Large intestine (tissue), 3 donors: ENCODE measurements at regions not wholly inside any gene's neighbourhood (a gene's known extent, or its start where the extent isn't known, plus 50 kb on each side); places are given as distances from the start of the nearest gene placed in this dataset.
"Not testable (repeated sequence)": the region's sequence is repeated elsewhere in the genome, so short reads cannot be mapped to it uniquely, and the experiment has no call there.

ENCODE experiments used
- DNase-seq, 2 donors: peaks; one replicate each; pipeline versions ENCODE4 v3.0.0 to v3.0.0-alpha.2; 2013
- H3K27ac ChIP-seq: one replicate; pipeline ENCODE4 v1.5.1; 2013; ENCODE audit warnings: low read length
- H3K27me3 ChIP-seq: 2 replicates; pipeline ENCODE4 v1.6.1; 2013; ENCODE audit warnings: low read length; ENCODE audit not compliant: control insufficient read depth, insufficient read depth
- H3K36me3 ChIP-seq: 2 replicates; pipeline ENCODE4 v1.6.1; 2013; ENCODE audit warnings: low read length; ENCODE audit not compliant: control insufficient read depth, insufficient read depth
- H3K4me1 ChIP-seq: one replicate; pipeline ENCODE4 v1.6.1; 2013; ENCODE audit warnings: low read length; ENCODE audit not compliant: control insufficient read depth, insufficient read depth
- H3K4me3 ChIP-seq: one replicate; pipeline ENCODE4 v1.5.1; 2013; ENCODE audit warnings: low read length
- H3K9me3 ChIP-seq: one replicate; pipeline ENCODE4 v1.6.1; 2013; ENCODE audit warnings: mild to moderate bottlenecking, low read depth, low read length, moderate library complexity; ENCODE audit not compliant: control insufficient read depth
- WGBS: methylation state at CpG from one replicate; pipeline ENCODE4 v1.1.5; 2013; ENCODE audit warnings: low lambda C conversion rate; ENCODE audit not compliant: insufficient coverage; 5-methylcytosine and 5-hydroxymethylcytosine counted together

DNA sequence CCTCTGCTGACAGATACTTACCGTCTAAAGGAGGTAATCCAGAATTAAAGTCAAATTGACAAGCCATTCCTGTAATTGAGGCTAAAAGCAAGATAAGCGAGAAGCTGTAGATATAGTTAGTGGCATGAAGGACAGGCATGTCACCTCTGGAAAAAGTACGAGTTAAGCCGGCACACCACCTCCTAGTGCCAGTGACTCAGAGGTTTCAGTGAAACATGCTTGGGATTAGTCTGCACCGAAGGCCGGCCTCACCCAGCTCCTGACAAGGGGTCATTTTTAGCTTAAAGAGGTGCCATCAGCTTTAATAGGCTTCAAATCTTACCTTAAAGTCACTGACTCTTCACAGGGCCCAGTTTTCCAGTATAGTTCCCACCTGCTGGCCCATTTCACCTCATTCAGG, 838.0 kb downstream of the UQCRFS1 start:
- WGBS = no CpG with 5 or more reads among the region's 6 CpGs
- no peak for DNase-seq
- no peak overlapping the region for H3K4me3 ChIP-seq
- no peaks in the 10 kb centered on the region for H3K4me1 ChIP-seq
- no peaks in the 10 kb centered on the region for H3K36me3 ChIP-seq
- no peaks in the 10 kb centered on the region for H3K27me3 ChIP-seq
- H3K9me3 ChIP-seq = no peaks in the 10 kb centered on the region
- H3K27ac ChIP-seq = no peak overlapping the region

DNA sequence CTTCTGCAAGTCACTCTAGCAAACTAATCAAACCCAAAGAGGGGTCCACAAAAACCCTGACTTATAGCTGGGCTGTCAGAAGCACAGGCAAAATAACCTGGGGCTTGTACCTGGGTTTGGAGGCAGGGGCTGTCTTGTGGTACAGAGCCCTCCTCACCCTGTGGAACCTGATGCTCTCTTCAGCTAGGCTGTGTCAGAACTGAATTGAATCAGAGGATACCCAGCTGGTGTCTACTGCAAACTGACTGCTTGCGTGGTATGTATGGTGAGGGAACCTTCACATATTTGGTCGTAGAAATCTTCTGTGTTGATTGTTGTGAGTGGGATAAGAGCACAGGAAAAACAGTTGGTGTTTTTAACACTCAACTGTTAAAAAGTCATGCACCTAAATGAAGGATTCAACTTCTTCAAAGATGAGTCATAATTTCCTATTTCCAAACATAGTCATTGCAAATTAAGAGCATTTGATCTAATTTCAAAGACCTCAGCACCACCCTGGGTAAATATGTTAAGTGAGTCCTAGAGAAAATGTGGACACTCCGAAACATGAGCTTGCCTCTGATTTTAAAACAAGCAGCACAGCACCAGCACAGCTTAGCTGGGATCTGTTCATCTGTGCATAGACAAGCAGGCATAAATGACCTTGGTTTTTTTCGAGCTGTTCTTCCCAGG, 840.2 kb downstream of the UQCRFS1 start:
- DNase-seq = no peak
- WGBS = 33% methylated on average over 1 of the region's 4 CpGs

DNA sequence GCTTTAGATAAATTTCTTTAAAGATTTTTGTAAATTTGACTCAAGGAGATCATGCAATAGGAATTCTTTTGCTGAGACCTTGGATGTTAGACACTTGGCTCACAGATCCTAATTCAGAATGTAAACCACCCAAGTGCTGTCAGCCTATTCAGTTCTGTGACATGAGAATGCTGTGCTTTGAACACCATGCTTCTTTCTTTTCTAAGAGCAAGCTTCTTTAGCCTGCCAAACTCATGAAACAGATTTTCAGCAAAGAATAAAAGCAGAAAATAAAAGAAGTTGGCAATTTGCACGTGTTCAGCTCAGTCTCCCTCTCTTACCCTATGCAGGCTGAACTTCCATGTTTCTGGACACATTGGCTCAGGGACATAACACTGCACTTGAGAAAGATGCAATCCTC, 845.8 kb downstream of the UQCRFS1 start:
- no CpG with 5 or more reads among the region's 1 CpG for WGBS
- no peak for DNase-seq
- H3K27me3 ChIP-seq = no peaks in the 10 kb centered on the region

More for the DNA sequence above, 840.2 kb downstream of the UQCRFS1 start:
- H3K4me3 ChIP-seq = no peak overlapping the region
- no peaks in the 10 kb centered on the region for H3K27me3 ChIP-seq
- no peak overlapping the region for H3K27ac ChIP-seq
- H3K9me3 ChIP-seq = no peaks in the 10 kb centered on the region
- H3K4me1 ChIP-seq = no peaks in the 10 kb centered on the region
- H3K36me3 ChIP-seq = no peaks in the 10 kb centered on the region

DNA sequence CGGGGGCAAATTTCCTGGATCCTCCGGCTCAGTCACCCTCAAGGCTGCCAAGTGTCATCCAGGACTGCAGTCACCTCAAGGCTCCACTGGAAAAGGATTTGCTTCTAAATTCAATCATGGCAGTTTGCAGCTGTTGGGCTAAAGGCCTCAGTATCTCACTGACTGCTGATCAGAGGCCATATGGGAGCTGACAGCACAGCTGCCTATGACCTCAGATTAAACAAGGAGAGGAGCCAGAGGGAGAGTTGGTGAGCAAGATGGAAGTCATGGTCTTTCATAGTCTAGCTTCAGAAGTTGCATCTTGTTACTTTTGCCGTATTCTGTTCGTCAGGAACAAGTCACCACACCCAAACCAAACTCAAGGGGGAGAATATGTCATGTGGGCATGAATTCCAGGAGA, 849.7 kb downstream of the UQCRFS1 start:
- Histone ChIP-seq H3K27ac (no peak overlapping the region), H3K4me3 (no peak overlapping the region), H3K9me3 (no peaks in the 10 kb centered on the region), H3K27me3 (no peaks in the 10 kb centered on the region), H3K4me1 (no peaks in the 10 kb centered on the region), H3K36me3 (no peaks in the 10 kb centered on the region)
- no peak for DNase-seq
- WGBS = no CpG with 5 or more reads among the region's 4 CpGs

More for the DNA sequence above, 845.8 kb downstream of the UQCRFS1 start:
- Histone ChIP-seq H3K4me1 (no peaks in the 10 kb centered on the region), H3K4me3 (no peak overlapping the region), H3K9me3 (no peaks in the 10 kb centered on the region), H3K36me3 (no peaks in the 10 kb centered on the region), H3K27ac (no peak overlapping the region)

DNA sequence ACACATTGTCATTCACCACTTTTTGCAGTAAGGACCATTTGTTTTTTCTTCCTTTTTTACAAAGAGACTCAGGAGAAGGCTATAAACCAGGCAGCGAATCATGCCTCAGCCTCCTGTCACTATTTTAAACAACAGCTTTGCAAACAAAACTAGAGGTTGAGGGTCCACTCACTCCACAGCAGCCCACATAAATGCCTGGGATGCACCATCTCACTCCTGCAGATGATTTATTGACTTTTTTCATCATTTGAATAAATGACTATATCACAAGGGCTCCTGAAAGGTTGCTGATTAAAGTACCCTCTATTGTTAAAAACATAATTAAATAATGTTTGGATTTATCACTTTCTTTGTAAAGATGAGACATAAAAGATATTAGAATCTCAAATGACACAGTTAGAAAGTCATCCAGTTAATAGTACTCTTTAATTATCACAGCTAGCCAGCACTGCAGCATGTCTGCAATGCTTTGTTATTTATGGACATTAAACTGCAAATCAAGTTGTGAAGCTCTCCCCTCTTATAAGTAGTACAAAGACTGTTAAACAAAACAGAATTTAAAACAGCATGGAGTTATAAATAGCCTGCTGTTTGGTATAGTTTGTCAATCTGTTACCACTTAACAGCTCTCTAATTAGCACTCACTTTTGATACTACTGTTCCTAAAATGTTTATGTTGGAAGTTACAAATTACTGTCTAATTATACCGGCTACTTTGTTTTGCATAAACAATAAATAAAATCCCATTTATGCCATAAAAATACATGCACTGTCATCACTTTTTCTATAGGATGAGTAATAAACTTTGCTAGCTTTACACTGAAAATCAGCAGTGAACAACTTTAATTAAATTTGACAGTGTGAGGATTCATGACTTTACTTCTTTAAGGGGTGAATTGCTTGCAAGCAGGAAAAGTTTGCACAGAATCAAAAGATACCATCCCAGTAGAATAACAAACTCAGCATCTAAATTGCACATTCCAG, 853.2 kb downstream of the UQCRFS1 start:
- WGBS = no CpG with 5 or more reads among the region's 2 CpGs
- Histone ChIP-seq H3K27me3 (no peaks in the 10 kb centered on the region), H3K9me3 (no peaks in the 10 kb centered on the region), H3K27ac (no peak overlapping the region), H3K36me3 (no peaks in the 10 kb centered on the region), H3K4me1 (no peaks in the 10 kb centered on the region), H3K4me3 (no peak overlapping the region)
- no peak for DNase-seq

DNA sequence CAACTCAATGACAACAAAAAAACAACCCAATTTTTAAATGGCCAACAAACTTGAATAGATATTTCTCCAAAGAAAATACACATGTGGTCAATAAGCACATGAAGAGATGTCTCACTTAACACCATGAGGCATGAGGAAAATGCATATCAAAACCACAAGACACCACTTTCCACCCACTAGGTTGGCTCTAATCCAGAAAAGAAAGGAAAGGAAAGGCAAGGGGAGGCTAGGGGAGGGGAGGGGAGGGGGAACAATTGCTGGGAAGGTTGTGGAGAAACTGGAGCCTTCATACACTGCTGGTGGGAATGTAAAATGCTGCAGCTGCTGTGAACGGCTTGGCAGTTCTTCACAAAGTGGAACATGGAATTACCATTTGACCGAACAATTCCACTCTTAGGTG, 854.3 kb downstream of the UQCRFS1 start:
- H3K4me3 ChIP-seq = no peak overlapping the region
- H3K4me1 ChIP-seq = no peaks in the 10 kb centered on the region
- WGBS = 80% methylated on average over 2 of the region's 2 CpGs

DNA sequence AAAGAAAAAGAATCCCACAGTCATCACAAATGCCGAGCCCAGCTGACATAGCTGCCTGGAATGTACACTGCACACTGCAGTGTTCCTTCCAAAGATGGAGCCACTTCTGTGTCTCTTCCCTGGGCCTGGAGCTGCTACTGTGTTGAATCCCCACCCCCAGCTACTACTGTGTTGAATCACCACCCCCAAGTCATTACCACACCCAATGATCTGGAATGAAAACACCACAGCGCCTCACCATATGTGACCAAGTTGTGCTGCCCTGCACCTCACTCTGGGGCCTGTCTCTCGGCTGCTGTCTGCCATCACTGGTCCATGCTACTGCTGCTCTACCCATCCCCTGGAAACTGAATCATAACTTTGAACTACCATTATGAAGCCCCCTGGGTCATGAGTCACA, 861.2 kb downstream of the UQCRFS1 start:
- WGBS = no CpG with 5 or more reads among the region's 3 CpGs
- DNase-seq = no peak
- H3K4me3 ChIP-seq = no peak overlapping the region
- H3K4me1 ChIP-seq = no peaks in the 10 kb centered on the region
- H3K36me3 ChIP-seq = no peaks in the 10 kb centered on the region
- H3K9me3 ChIP-seq = no peaks in the 10 kb centered on the region
- H3K27ac ChIP-seq = no peak overlapping the region
- no peaks in the 10 kb centered on the region for H3K27me3 ChIP-seq

More for the DNA sequence above, 854.3 kb downstream of the UQCRFS1 start:
- H3K9me3 ChIP-seq = no peaks in the 10 kb centered on the region
- no peaks in the 10 kb centered on the region for H3K36me3 ChIP-seq
- no peaks in the 10 kb centered on the region for H3K27me3 ChIP-seq
- H3K27ac ChIP-seq = no peak overlapping the region
- DNase-seq = no peak

DNA sequence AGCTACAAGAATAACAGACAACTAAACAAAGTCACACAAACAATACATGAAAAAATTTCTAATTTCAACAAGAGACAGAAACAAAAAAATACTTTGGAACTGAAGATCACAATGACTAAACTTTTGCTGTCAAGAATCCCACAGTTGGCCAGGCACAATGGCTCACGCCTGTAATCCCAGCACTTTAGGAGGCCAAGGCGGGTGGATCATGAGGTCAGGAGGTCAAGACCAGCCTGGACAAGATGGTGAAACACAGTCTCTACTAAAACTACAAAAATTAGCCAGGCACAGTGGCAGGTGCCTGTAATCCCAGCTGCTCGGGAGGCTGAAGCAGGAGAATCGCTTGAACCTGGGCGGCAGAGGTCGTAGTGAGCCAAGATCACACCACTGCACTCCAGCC, 861.6 kb downstream of the UQCRFS1 start:
- not testable (repeated sequence) for H3K27me3 ChIP-seq, H3K4me1 ChIP-seq, H3K27ac ChIP-seq, H3K9me3 ChIP-seq, H3K4me3 ChIP-seq, DNase-seq, H3K36me3 ChIP-seq
- WGBS = no CpG with 5 or more reads among the region's 6 CpGs

DNA sequence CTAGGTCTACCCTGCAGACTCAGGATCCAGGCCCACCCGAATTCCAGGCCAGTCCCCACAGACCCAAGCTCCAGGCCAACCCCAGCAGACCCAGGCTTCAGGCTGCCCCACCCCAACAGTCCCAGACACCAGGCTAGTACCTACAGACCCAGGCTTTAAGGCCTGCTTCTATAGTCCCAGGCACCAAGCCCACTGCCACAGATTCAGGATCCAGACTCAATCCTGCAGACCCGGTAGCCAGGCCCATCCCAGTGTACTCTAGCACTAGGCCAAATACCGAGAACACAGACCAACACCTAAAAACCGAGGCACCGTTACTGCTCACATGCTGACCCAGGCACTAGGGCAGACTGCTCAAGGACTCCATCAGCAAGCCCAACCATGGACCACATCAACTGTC, 862.3 kb downstream of the UQCRFS1 start:
- WGBS = no CpG with 5 or more reads among the region's 5 CpGs
- Histone ChIP-seq H3K36me3 (no peaks in the 10 kb centered on the region), H3K9me3 (no peaks in the 10 kb centered on the region), H3K4me3 (no peak overlapping the region), H3K27ac (no peak overlapping the region), H3K27me3 (no peaks in the 10 kb centered on the region), H3K4me1 (no peaks in the 10 kb centered on the region)
- DNase-seq = no peak

DNA sequence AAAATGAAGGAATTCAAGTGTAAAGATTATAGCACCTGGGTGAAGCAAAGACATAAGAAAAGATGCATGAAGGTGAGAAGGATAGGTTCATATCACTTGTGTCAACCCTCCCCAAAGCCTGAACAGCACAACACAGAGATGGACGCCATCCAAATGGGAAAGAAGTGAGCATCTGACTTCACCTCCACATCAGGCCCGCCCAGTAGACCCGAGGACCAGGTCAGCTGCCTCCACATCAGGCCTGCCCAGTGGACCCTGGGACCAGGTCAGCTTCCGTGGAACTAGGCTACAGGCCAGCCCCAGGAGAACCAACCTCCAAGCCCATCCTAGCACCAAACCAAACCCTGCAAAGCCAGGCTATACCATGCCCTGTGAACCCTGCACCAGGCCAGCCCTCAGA, 862.9 kb downstream of the UQCRFS1 start:
- no peak overlapping the region for H3K27ac ChIP-seq
- no peak overlapping the region for H3K4me3 ChIP-seq
- no peaks in the 10 kb centered on the region for H3K36me3 ChIP-seq
- DNase-seq = no peak
- H3K27me3 ChIP-seq = no peaks in the 10 kb centered on the region
- no peaks in the 10 kb centered on the region for H3K9me3 ChIP-seq
- no peaks in the 10 kb centered on the region for H3K4me1 ChIP-seq
- no CpG with 5 or more reads among the region's 4 CpGs for WGBS
